MCF 10A (cell line): ENCODE measurements at regions not wholly inside any gene's neighbourhood (a gene's known extent, or its start where the extent isn't known, plus 50 kb on each side); places are given as distances from the start of the nearest gene placed in this dataset.

Source experiments
- BruUV-seq: library from RNA; stranded (reverse); fragments of 400-500 nt; replicated peaks from 2 replicates; lab custom pipeline; 2021; lab: Mats Ljungman, UMichigan
- CTCF ChIA-PET: fragments of 300-600 bp; sonication (Branson Sonifier 250); formaldehyde crosslinking; extraction: SDS; loops from one replicate; lab custom pipeline; 2021; ENCODE audit warnings: antibody characterized with exemption, inconsistent platforms; lab: Yijun Ruan, JAX
- POLR2A ChIA-PET: fragments of 300-600, 350-650 bp; sonication (Branson Sonifier 250); formaldehyde crosslinking; extraction: SDS; loops from one replicate; lab custom pipeline; 2020; ENCODE audit warnings: antibody characterized with exemption, inconsistent platforms; lab: Yijun Ruan, JAX
- DNase-seq: peaks from one replicate; pipeline ENCODE4 v3.0.0-alpha.2; 2018; ENCODE audit not compliant: unreplicated experiment
- H3K27ac Mint-ChIP-seq: one replicate; pipeline ENCODE4 v1.8.0; 2022; ENCODE audit warnings: mild to moderate bottlenecking, low read depth, mixed read lengths; ENCODE audit not compliant: unreplicated experiment
- H3K27me3 Mint-ChIP-seq: one replicate; pipeline ENCODE4 v1.8.0; 2022; ENCODE audit warnings: mixed read lengths; ENCODE audit not compliant: insufficient read depth, unreplicated experiment
- H3K36me3 Mint-ChIP-seq: one replicate; pipeline ENCODE4 v1.8.0; 2022; ENCODE audit warnings: mild to moderate bottlenecking, moderate library complexity, mixed read lengths; ENCODE audit not compliant: insufficient read depth, unreplicated experiment
- H3K4me1 Mint-ChIP-seq: one replicate; pipeline ENCODE4 v1.8.0; 2022; ENCODE audit warnings: mixed read lengths; ENCODE audit not compliant: insufficient read depth, unreplicated experiment
- H3K4me3 Mint-ChIP-seq: one replicate; pipeline ENCODE4 v1.8.0; 2022; ENCODE audit warnings: mild to moderate bottlenecking, moderate library complexity, mixed read lengths; ENCODE audit not compliant: unreplicated experiment
- H3K9me3 Mint-ChIP-seq: one replicate; pipeline ENCODE4 v1.8.0; 2022; ENCODE audit warnings: mixed read lengths; ENCODE audit not compliant: unreplicated experiment
- intact Hi-C: fragments of 100-400 bp; cut with micrococcal nuclease; formaldehyde crosslinking; loops from 2 replicates; pipeline ENCODE4 v1.14.1; 2022
- TF ChIP-seq, protein P1 (sequence below): fragments of 200-600 bp; IDR thresholded peaks from one replicate; pipeline ENCODE4 v1.8.0; 2022; ENCODE audit warnings: antibody characterized with exemption, mild to moderate bottlenecking; ENCODE audit not compliant: unreplicated experiment

DNA sequence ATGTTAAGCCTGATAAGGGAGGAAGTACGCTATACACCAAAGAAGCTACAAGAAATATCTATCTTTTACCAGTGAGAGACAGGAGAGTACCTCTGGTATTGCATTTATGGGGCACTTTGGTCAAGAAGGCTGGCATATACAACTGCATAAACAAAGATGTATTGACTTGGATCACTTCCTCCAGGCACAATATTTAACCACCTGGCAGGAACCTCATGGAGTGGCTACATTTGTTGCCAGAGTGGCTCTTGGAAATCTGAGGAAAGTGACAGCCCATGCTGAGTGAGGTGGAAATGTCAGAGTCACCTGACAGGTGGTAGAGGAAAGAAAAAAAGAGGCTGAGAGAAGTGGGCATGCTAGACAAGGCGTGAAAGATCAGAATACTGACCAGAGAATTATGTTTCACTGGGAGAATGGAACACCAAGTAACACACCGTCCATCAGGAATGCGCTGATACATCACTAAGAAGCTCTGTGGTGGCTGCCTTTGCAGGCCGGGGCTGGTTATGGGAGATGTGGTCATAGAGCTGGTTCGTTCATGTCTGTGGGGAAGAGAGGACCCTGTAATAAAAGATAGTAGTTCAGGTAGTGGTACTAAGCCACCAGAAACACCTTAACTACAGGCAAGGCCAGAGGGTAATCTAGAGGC, 61.4 kb upstream of the UFL1 start:
- ChIA-PET POLR2A (no interaction called here), CTCF (interaction anchor here (0.5 to 0.9 kb wide), 4 partner anchors 13 to 1386 kb away, joined by 3 read pairs; no protein-coding TSS in a partner anchor)
- Mint-ChIP-seq H3K27ac (no peak overlapping the region), H3K4me3 (no peak overlapping the region), H3K9me3 (peaks cover 4% of the 10 kb centered on the region), H3K4me1 (no peaks in the 10 kb centered on the region), H3K27me3 (peaks cover 21% of the 10 kb centered on the region), H3K36me3 (no peaks in the 10 kb centered on the region)
- no peak for DNase-seq
- TF ChIP-seq, protein P1, sequence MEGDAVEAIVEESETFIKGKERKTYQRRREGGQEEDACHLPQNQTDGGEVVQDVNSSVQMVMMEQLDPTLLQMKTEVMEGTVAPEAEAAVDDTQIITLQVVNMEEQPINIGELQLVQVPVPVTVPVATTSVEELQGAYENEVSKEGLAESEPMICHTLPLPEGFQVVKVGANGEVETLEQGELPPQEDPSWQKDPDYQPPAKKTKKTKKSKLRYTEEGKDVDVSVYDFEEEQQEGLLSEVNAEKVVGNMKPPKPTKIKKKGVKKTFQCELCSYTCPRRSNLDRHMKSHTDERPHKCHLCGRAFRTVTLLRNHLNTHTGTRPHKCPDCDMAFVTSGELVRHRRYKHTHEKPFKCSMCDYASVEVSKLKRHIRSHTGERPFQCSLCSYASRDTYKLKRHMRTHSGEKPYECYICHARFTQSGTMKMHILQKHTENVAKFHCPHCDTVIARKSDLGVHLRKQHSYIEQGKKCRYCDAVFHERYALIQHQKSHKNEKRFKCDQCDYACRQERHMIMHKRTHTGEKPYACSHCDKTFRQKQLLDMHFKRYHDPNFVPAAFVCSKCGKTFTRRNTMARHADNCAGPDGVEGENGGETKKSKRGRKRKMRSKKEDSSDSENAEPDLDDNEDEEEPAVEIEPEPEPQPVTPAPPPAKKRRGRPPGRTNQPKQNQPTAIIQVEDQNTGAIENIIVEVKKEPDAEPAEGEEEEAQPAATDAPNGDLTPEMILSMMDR = no peak
- intact Hi-C loops = no loop called here
- BruUV-seq = no TSS peak

DNA sequence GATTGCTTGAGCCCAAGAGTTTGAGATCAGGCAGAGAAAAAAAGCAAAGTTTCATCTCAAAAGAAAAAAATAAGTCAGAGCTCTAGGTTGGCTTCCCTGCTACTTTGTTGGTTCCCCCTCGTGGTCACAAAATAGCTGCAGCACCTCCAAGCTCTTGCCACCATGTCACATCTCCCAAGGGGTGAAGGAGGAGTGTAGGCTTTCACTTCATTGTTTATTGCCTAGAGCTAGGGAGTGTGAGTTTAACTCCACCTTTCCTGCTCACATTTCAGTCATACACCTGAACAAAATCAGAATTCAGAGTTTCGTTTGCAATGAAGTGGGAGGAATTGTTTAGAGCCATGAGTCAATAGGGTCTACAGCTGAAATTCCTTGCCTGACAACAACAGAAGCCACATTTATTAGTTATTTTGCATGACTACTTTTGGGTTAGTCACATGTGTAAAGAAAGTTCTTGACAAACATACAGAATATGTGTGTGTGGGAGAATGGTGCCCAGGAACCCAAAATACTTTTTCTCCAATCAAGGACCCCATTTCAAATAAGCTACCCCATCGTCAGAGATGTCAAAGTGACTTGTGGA, 56.2 kb upstream of the UFL1 start:
- H3K4me1 Mint-ChIP-seq = no peaks in the 10 kb centered on the region
- no TSS peak for BruUV-seq
- intact Hi-C loops = no loop called here
- H3K9me3 Mint-ChIP-seq = no peaks in the 10 kb centered on the region
- no peak for DNase-seq
- H3K36me3 Mint-ChIP-seq = no peaks in the 10 kb centered on the region
- TF ChIP-seq, protein P1 = no peak
- no peak overlapping the region for H3K4me3 Mint-ChIP-seq
- H3K27ac Mint-ChIP-seq = no peak overlapping the region
- ChIA-PET CTCF (no interaction called here), POLR2A (no interaction called here)
- H3K27me3 Mint-ChIP-seq = peaks cover 17% of the 10 kb centered on the region

DNA sequence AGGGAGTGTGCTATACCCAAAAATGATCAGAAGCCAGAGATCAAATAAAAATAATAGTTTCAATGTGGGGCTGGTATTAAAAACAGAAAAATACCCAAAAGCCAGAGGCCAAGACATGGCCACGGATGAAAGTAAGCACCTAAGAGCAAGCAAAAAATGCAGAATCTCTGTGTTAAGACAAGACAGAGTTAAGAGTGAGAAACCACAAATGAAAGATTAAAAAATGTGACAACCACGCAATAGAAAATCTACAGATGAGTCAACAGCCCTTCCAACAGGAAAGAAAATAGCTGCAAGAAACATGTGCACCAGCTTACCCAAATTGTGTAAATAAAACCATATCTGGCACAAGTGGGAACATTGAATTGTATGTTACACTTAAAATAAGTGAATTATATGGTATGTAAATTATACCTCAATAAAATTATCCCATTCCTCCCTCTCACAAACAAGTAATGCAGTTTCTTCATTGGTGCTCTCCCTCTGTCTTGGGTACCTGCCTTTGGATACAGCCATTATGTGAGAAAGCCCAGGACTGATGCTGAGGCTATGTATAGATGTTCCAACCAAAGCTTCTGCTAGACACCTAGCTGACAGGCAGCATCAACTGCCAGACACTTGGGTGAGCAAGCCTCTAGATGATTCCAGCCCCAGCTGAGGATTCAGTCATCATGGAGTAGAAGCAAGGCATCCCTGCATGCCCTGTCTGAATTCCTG, 55.3 kb upstream of the UFL1 start:
- TF ChIP-seq, protein P1 = no peak
- DNase-seq = no peak
- POLR2A ChIA-PET = no interaction called here
- CTCF ChIA-PET = interaction anchor here (0.7 kb wide), 1 partner anchor 1261 kb away, joined by 3 read pairs; no protein-coding TSS in a partner anchor
- BruUV-seq = no TSS peak
- H3K27ac Mint-ChIP-seq = no peak overlapping the region
- no peaks in the 10 kb centered on the region for H3K9me3 Mint-ChIP-seq
- intact Hi-C loops = no loop called here
- H3K4me1 Mint-ChIP-seq = no peaks in the 10 kb centered on the region
- H3K27me3 Mint-ChIP-seq = peaks cover 15% of the 10 kb centered on the region
- H3K4me3 Mint-ChIP-seq = no peak overlapping the region
- H3K36me3 Mint-ChIP-seq = no peaks in the 10 kb centered on the region

GRCh38 chr6:96467814-96468213, 53.8 kb upstream of the UFL1 start:
- H3K27me3 Mint-ChIP-seq = peaks cover 15% of the 10 kb centered on the region
- TF ChIP-seq, protein P1 = no peak
- DNase-seq = no peak
- no TSS peak for BruUV-seq
- H3K36me3 Mint-ChIP-seq = no peaks in the 10 kb centered on the region
- H3K9me3 Mint-ChIP-seq = no peaks in the 10 kb centered on the region
- no peaks in the 10 kb centered on the region for H3K4me1 Mint-ChIP-seq
- intact Hi-C loops = no loop called here
- ChIA-PET CTCF (interaction anchor here (0.7 to 0.9 kb wide), 2 partner anchors 16 to 77 kb away, joined by 3 to 5 read pairs; no protein-coding TSS in a partner anchor), POLR2A (no interaction called here)
- H3K4me3 Mint-ChIP-seq = no peak overlapping the region
- no peak overlapping the region for H3K27ac Mint-ChIP-seq
